Endothelial cell of umbilical vein (primary cell): ENCODE measurements at regions not wholly inside any gene's neighbourhood (a gene's known extent, or its start where the extent isn't known, plus 50 kb on each side); places are given as distances from the start of the nearest gene placed in this dataset.
A peak's percentile ranks its signal among the peaks of the same experiment; 100 is the strongest.

Experiments
- BruUV-seq: library from RNA; stranded (reverse); fragments of 400-500 nt; replicated peaks from 2 replicates; lab custom pipeline; 2021; lab: Mats Ljungman, UMichigan
- CTCF ChIA-PET: fragments of 300-600, 350-600 bp; sonication (Branson Sonifier 250); formaldehyde crosslinking; loops from one replicate; lab custom pipeline; 2021; ENCODE audit warnings: antibody characterized with exemption, inconsistent platforms; lab: Charles Lee
- POLR2A ChIA-PET: fragments of 300-600, 350-600 bp; sonication (Branson Sonifier 250); formaldehyde crosslinking; loops from one replicate; lab custom pipeline; 2021; ENCODE audit warnings: antibody characterized with exemption, inconsistent platforms; lab: Charles Lee
- DNase-seq: peaks from one replicate; pipeline ENCODE4 v3.0.0-alpha.2; 2011; ENCODE audit warnings: low read depth, low spot score
- FAIRE-seq: peaks from 2 replicates; lab custom pipeline; 2011; peaks lifted over from hg19 to GRCh38; lab: Jason Lieb, UNC
- H2AFZ ChIP-seq: 2 replicates; pipeline ENCODE4 v1.6.0; 2012; ENCODE audit warnings: low read depth, low read length, control low read depth, inconsistent platforms
- H3K27ac ChIP-seq: 2 replicates; pipeline ENCODE4 v1.5.1; 2011; ENCODE audit warnings: low read depth, mild to moderate bottlenecking, control low read depth, low read length, moderate library complexity; ENCODE audit not compliant: insufficient read depth
- H3K27me3 ChIP-seq, 2 experiments: 2 replicates each; pipeline versions ENCODE4 v1.6.0 to v1.6.1; 2011; ENCODE audit warnings: low read length in 2 of 2, mixed read lengths in 1 of 2; ENCODE audit not compliant: control insufficient read depth in 2 of 2, insufficient read depth in 2 of 2
- H3K36me3 ChIP-seq, 2 experiments: 2 replicates in 1 of 2; 3 replicates in 1 of 2; pipeline ENCODE4 v1.5.1; 2011; ENCODE audit warnings: low read length in 2 of 2, mild to moderate bottlenecking in 1 of 2, moderate library complexity in 1 of 2; ENCODE audit not compliant: control insufficient read depth in 2 of 2, insufficient read depth in 2 of 2; ENCODE audit errors: extremely low read depth in 1 of 2
- H3K4me1 ChIP-seq: 3 replicates; pipeline ENCODE4 v1.5.1; 2011; ENCODE audit warnings: mild to moderate bottlenecking, low read length; ENCODE audit not compliant: control insufficient read depth, insufficient read depth; ENCODE audit errors: extremely low read depth
- H3K4me2 ChIP-seq: 2 replicates; pipeline ENCODE4 v1.6.1; 2011; ENCODE audit warnings: low read length, control low read depth, mixed read lengths; ENCODE audit not compliant: insufficient read depth
- H3K4me3 ChIP-seq, 3 experiments: fragments of 200-600 bp in 1 of 3; sonication (generic), shearing (Covaris generic) in 1 of 3; replicated peaks in 1 of 3; 2 replicates each; pipeline ENCODE4 v1.5.1; 2011 to 2016; ENCODE audit warnings: control low read depth in 3 of 3, low read length in 3 of 3, mild to moderate bottlenecking in 2 of 3, inconsistent platforms in 1 of 3, low read depth in 1 of 3, moderate library complexity in 1 of 3; ENCODE audit not compliant: insufficient read depth in 1 of 3
- H3K79me2 ChIP-seq: 2 replicates; pipeline ENCODE4 v1.6.0; 2012; ENCODE audit warnings: low read length, inconsistent platforms; ENCODE audit not compliant: control insufficient read depth, insufficient read depth
- H3K9ac ChIP-seq: replicated peaks from 2 replicates; pipeline ENCODE3; 2011; ENCODE audit warnings: low read length, control low read depth; ENCODE audit not compliant: insufficient read depth; ENCODE audit errors: extremely low read depth
- H3K9me1 ChIP-seq: replicated peaks from 3 replicates; pipeline ENCODE4 v1.6.0; 2011; ENCODE audit warnings: mild to moderate bottlenecking, low read length; ENCODE audit not compliant: control insufficient read depth, insufficient read depth; ENCODE audit errors: extremely low read depth
- H3K9me3 ChIP-seq: replicated peaks from 2 replicates; pipeline ENCODE4 v1.5.1; 2012; ENCODE audit warnings: low read length, inconsistent platforms; ENCODE audit not compliant: control insufficient read depth, insufficient read depth
- H4K20me1 ChIP-seq: replicated peaks from 2 replicates; pipeline ENCODE3; 2011; ENCODE audit warnings: mild to moderate bottlenecking, low read length; ENCODE audit not compliant: control insufficient read depth, insufficient read depth; ENCODE audit errors: extremely low read depth
- CTCF ChIP-seq, 2 donors: IDR thresholded peaks; 1 replicate in 1 of 2; 2 replicates in 1 of 2; pipeline ENCODE4 v1.5.1; 2011; ENCODE audit warnings: low read length in 2 of 2, mild to moderate bottlenecking in 2 of 2, moderate library complexity in 2 of 2, control low read depth in 1 of 2, inconsistent platforms in 1 of 2, low read depth in 1 of 2; ENCODE audit not compliant: insufficient read depth in 1 of 2; ENCODE audit errors: extremely low read depth in 1 of 2
- FOS ChIP-seq: IDR thresholded peaks from 2 replicates; pipeline ENCODE4 v1.6.1; 2011; ENCODE audit warnings: mild to moderate bottlenecking, low read length, moderate library complexity, borderline replicate concordance; ENCODE audit not compliant: insufficient read depth
- POLR2AphosphoS5 ChIP-seq: IDR thresholded peaks from 2 replicates; pipeline ENCODE4 v1.6.1; 2012; ENCODE audit warnings: low read depth, mild to moderate bottlenecking, control low read depth, low read length, moderate library complexity; ENCODE audit not compliant: insufficient read depth
- dilution Hi-C: fragments of 300-500 bp; cut with MboI; formaldehyde crosslinking; loops from one replicate; pipeline ENCODE4 v1.15.0; 2019; ENCODE audit warnings: low sequenced_read_pairs; ENCODE audit not compliant: extremely low pct_ligation_motif_present
- intact Hi-C: fragments of 100-400 bp; cut with micrococcal nuclease; formaldehyde crosslinking; loops from one replicate; pipeline ENCODE4 v1.10.0; 2022

DNA sequence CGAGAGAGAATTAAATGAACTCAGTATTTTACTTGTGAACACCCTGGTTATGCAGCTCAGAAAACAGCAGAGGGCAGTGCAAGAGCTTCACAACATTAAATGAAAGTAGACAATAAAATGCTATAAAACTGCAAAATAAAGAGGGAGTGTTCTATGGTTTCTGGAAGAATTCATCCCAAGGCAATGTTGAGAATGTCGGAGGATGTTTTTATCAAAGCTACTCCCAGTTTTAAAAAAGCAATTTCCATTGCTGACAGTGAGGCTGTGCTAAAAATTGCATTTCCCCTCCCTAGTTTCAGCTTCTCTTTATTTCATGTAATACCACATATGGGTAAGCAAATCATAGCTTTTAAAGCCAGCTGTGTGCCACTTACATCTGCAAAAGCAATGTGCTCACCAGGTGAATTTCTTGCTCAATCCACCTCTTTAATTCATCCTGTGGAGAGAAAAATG lies 296.8 kb downstream of the RAB38 start:
- Histone ChIP-seq H3K36me3 (no peaks in the 10 kb centered on the region), H3K27ac (no peak overlapping the region), H3K9me3 (no peaks in the 10 kb centered on the region), H3K9ac (no peak overlapping the region), H4K20me1 (no peaks in the 10 kb centered on the region), H3K79me2 (no peaks in the 10 kb centered on the region), H3K4me3 (no peak overlapping the region), H2AFZ (no peak overlapping the region), H3K9me1 (no peaks in the 10 kb centered on the region), H3K4me1 (no peaks in the 10 kb centered on the region), H3K4me2 (no peak overlapping the region), H3K27me3 (no peaks in the 10 kb centered on the region)
- ChIA-PET CTCF (interaction anchor here (0.8 to 3.7 kb wide), 17 partner anchors 8 to 1009 kb away, joined by 3 to 33 read pairs (median 5); no protein-coding TSS in a partner anchor), POLR2A (no interaction called here)
- peak; percentile 77 for FAIRE-seq
- no TSS peak for BruUV-seq
- DNase-seq, result peak; percentile 43
- intact Hi-C loops (loop anchor here (1.0 to 5.0 kb wide), 3 partner anchors 526 to 1008 kb away; no protein-coding TSS in a partner anchor), dilution Hi-C loops (no loop called here)
- TF ChIP-seq CTCF (IDR thresholded peaks at IDR 0.05; ENCODE audit: extremely low read depth in 1 of 2, insufficient read depth in 1 of 2, low read depth in 1 of 2, low read length in 2 of 2), result peak; percentile 18 to 39
- TF ChIP-seq POLR2AphosphoS5, result no peak

- no peaks in the 10 kb centered on the region for H3K9me3 ChIP-seq
- intact Hi-C loops (no loop called here), dilution Hi-C loops (no loop called here)
- no peak overlapping the region for H2AFZ ChIP-seq
- TF ChIP-seq CTCF (IDR thresholded peaks at IDR 0.05; ENCODE audit: extremely low read depth in 1 of 2, insufficient read depth in 1 of 2, low read depth in 1 of 2, low read length in 2 of 2) (no peak), FOS (no peak)
- BruUV-seq, result no TSS peak
- H3K9me1 ChIP-seq, result no peaks in the 10 kb centered on the region
- H3K27me3 ChIP-seq, result no peaks in the 10 kb centered on the region
- ChIA-PET CTCF (interaction anchor here (1.7 kb wide), 1 partner anchor 8 kb away, joined by 4 read pairs; no protein-coding TSS in a partner anchor), POLR2A (no interaction called here)
- H3K9ac ChIP-seq, result no peak overlapping the region
- no peak overlapping the region for H3K4me2 ChIP-seq
- DNase-seq, result no peak
- no peaks in the 10 kb centered on the region for H3K36me3 ChIP-seq
- no peak for FAIRE-seq
- no peak overlapping the region for H3K27ac ChIP-seq
- H3K4me1 ChIP-seq, result no peaks in the 10 kb centered on the region
- H3K4me3 ChIP-seq, result no peak overlapping the region
- H3K79me2 ChIP-seq, result no peaks in the 10 kb centered on the region
- H4K20me1 ChIP-seq, result no peaks in the 10 kb centered on the region
Measured at GRCh38 chr11:87871056-87871455, 304.2 kb downstream of the RAB38 start.
